ENCODE measurements at regions not wholly inside any gene's neighbourhood (a gene's known extent, or its start where the extent isn't known, plus 50 kb on each side); places are given as distances from the start of the nearest gene placed in this dataset.
A peak's percentile ranks its signal among the peaks of the same experiment; 100 is the strongest.

- no peak for DNase-seq (ENCODE audit: extremely low read depth, low read depth)
- no peak for TF ChIP-seq CTCF (IDR thresholded peaks at IDR 0.05; ENCODE audit: low read depth, low read length)
Measured at GRCh38 chr1:222257027-222257426, 290.9 kb downstream of the HHIPL2 start.

- DNase-seq (ENCODE audit: extremely low read depth, low read depth): no peak
- TF ChIP-seq CTCF (IDR thresholded peaks at IDR 0.05; ENCODE audit: low read depth, low read length): no peak
Measured at GRCh38 chr1:222256058-222256457, 291.8 kb downstream of the HHIPL2 start.

GRCh38 chr1:222252788-222253187 is 295.1 kb downstream of the HHIPL2 start:
- no peak for TF ChIP-seq CTCF (IDR thresholded peaks at IDR 0.05; ENCODE audit: low read depth, low read length)
- no peak for DNase-seq (ENCODE audit: extremely low read depth, low read depth)

GRCh38 chr1:222251847-222252246 is 296.1 kb downstream of the HHIPL2 start:
- DNase-seq (ENCODE audit: extremely low read depth, low read depth): no peak
- TF ChIP-seq CTCF (IDR thresholded peaks at IDR 0.05; ENCODE audit: low read depth, low read length): no peak

GRCh38 chr1:222250376-222250775 is 297.5 kb downstream of the HHIPL2 start:
- no peak for TF ChIP-seq CTCF (IDR thresholded peaks at IDR 0.05; ENCODE audit: low read depth, low read length)
- DNase-seq (ENCODE audit: extremely low read depth, low read depth): peak; percentile 23

GRCh38 chr1:222247811-222248310 is 300.0 kb downstream of the HHIPL2 start:
- no peak for DNase-seq (ENCODE audit: extremely low read depth, low read depth)
- TF ChIP-seq CTCF (IDR thresholded peaks at IDR 0.05; ENCODE audit: low read depth, low read length): no peak

GRCh38 chr1:222247081-222247480 is 300.8 kb downstream of the HHIPL2 start:
- DNase-seq (ENCODE audit: extremely low read depth, low read depth): no peak
- no peak for TF ChIP-seq CTCF (IDR thresholded peaks at IDR 0.05; ENCODE audit: low read depth, low read length)
